DOHH2 (cell line): ENCODE measurements at regions not wholly inside any gene's neighbourhood (a gene's known extent, or its start where the extent isn't known, plus 50 kb on each side); places are given as distances from the start of the nearest gene placed in this dataset.

ENCODE experiments used
- EZH2phosphoT487 ChIP-seq: fragments of 200-600 bp; sonication (generic); IDR thresholded peaks from 2 replicates; pipeline ENCODE4 v1.6.1; 2017; ENCODE audit warnings: borderline replicate concordance, mild to moderate bottlenecking, antibody characterized with exemption, low read length, moderate library complexity, mixed read lengths
- TF ChIP-seq, protein P1 (sequence below): fragments of 200-600 bp; sonication (generic); IDR thresholded peaks from one replicate; pipeline ENCODE4 v1.5.1; 2014; ENCODE audit warnings: antibody characterized with exemption, mild to moderate bottlenecking, low read depth, low read length; ENCODE audit not compliant: poor library complexity, severe bottlenecking

DNA sequence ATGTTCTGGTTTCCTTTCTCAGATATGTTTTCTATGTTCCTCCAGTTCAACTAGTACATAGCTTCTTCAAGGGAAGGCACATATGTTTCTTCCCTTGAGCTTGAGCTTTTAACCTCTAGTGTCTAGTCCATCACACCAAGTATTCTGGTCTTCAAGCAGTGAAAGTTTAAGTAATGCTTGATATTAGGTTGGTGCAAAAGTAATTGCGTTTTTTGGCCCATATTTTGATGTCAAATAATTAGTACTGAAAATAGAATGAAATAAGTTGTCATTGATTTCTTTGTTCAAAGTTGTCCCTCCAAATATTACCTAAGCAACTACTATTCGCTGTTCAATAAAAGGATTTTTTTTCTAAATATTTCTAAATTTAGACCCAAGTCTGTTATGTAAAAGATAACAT lies 146.7 kb upstream of the TSC22D2 start:
- TF ChIP-seq, protein P1, sequence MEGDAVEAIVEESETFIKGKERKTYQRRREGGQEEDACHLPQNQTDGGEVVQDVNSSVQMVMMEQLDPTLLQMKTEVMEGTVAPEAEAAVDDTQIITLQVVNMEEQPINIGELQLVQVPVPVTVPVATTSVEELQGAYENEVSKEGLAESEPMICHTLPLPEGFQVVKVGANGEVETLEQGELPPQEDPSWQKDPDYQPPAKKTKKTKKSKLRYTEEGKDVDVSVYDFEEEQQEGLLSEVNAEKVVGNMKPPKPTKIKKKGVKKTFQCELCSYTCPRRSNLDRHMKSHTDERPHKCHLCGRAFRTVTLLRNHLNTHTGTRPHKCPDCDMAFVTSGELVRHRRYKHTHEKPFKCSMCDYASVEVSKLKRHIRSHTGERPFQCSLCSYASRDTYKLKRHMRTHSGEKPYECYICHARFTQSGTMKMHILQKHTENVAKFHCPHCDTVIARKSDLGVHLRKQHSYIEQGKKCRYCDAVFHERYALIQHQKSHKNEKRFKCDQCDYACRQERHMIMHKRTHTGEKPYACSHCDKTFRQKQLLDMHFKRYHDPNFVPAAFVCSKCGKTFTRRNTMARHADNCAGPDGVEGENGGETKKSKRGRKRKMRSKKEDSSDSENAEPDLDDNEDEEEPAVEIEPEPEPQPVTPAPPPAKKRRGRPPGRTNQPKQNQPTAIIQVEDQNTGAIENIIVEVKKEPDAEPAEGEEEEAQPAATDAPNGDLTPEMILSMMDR = no peak
- TF ChIP-seq EZH2phosphoT487 = no peak
